GM12864 (cell line): ENCODE measurements at regions not wholly inside any gene's neighbourhood (a gene's known extent, or its start where the extent isn't known, plus 50 kb on each side); places are given as distances from the start of the nearest gene placed in this dataset.

Experiments
- DNase-seq: peaks from one replicate; pipeline ENCODE4 v3.0.0-alpha.2; 2011; ENCODE audit warnings: low read depth
- H3K4me3 ChIP-seq: 2 replicates; pipeline ENCODE4 v1.5.1; 2011; ENCODE audit warnings: mild to moderate bottlenecking, low read depth, low read length, control low read depth
- TF ChIP-seq, protein P1 (sequence below): IDR thresholded peaks from 2 replicates; pipeline ENCODE4 v1.5.1; 2011; ENCODE audit warnings: low read depth, mild to moderate bottlenecking, moderate library complexity, low read length, control low read depth, inconsistent platforms; ENCODE audit errors: missing control alignments

DNA sequence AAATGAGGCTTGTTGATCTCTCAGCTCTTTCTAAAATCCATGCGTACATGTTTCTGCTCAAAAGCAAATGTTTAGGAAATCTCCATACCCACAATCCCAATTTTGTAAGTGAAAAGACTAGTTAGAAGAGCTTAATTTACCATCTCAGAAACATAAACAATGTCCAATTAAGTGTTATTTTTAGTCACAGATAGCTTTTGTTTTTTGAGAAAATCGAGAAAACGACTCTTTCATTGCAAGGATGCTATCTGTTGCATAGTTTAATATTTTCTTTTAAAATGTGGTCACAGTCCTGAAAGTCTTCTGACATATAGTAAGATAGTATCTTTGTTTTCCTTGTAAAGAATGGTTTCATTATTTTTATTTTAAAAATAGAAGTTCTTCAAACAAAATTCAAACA, 338.0 kb upstream of the DAB2 start:
- no peak overlapping the region for H3K4me3 ChIP-seq
- no peak for DNase-seq

DNA sequence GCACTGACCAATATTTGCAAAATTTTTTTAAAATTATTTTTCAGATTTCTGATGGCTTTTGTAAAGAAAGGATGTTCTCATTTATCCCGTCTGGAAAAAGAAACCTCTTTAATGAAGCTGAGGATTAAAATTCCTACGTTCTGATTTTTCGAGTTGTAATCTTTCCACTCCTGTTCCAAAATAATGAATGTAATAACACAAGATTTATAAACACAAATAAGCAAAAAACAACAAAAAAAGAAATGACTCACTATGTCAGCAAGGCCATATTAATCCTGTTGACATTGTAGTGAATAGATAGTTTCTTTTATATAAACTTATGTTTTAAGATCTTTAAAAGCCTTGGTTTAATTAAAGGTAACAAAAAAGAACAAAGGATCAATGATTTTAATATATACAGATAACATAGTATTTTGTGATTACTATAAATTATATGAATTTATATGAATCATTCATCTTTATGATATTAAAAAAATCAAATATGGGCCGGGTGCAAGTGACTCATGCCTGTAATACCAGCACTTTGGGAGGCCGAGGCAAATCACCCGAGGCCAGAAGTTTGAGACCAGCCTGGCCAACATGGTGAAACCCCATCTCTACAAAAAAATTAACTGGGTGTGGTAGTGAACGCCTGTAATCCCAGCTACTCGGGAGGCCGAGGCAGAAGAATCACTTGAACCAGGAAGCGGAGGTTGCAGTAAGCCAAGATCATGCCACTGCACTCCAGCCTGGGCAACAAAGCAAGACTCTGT, 336.6 kb upstream of the DAB2 start:
- TF ChIP-seq, protein P1, sequence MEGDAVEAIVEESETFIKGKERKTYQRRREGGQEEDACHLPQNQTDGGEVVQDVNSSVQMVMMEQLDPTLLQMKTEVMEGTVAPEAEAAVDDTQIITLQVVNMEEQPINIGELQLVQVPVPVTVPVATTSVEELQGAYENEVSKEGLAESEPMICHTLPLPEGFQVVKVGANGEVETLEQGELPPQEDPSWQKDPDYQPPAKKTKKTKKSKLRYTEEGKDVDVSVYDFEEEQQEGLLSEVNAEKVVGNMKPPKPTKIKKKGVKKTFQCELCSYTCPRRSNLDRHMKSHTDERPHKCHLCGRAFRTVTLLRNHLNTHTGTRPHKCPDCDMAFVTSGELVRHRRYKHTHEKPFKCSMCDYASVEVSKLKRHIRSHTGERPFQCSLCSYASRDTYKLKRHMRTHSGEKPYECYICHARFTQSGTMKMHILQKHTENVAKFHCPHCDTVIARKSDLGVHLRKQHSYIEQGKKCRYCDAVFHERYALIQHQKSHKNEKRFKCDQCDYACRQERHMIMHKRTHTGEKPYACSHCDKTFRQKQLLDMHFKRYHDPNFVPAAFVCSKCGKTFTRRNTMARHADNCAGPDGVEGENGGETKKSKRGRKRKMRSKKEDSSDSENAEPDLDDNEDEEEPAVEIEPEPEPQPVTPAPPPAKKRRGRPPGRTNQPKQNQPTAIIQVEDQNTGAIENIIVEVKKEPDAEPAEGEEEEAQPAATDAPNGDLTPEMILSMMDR: no peak
- DNase-seq: no peak
- no peak overlapping the region for H3K4me3 ChIP-seq

More for the DNA sequence above, 338.0 kb upstream of the DAB2 start:
- TF ChIP-seq, protein P1: no peak

DNA sequence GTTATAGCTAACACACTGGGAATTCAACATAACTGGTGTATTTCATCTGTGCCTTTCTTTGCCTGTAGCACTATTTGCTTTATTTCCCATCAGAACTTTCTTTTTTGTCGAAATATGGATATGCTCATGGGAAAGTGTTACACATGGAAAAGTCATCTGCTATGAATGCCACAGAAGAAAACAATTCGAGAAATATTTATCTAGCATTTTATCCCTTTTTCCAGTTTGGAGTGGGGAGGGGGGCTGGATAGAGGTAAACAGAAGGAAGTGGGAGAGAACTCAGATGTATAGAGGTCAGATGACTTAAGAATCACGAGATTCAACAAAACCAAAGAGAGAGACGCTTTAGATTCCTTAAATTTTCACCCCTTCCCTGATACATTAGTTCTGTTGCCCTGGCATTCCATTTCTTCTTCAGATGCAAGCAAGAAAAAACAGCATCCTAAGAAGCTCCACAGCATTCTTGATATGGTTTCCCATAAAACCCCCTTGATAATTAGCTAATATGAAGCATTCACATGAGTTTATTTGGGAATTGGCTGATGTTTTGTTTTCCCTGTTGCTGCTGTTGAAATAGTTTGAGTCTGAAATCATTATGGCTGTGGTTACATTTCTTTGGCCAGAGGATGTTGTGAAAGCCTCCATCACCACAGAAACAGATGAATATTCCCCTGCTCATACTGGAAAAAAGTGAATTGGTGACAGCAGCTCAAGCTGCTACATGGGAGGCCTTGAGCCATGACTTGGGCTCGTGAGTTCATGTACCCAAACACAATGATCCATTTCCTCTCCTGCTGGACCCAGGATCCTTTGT, 335.8 kb upstream of the DAB2 start:
- no peak for DNase-seq
- no peak overlapping the region for H3K4me3 ChIP-seq
- TF ChIP-seq, protein P1: no peak

DNA sequence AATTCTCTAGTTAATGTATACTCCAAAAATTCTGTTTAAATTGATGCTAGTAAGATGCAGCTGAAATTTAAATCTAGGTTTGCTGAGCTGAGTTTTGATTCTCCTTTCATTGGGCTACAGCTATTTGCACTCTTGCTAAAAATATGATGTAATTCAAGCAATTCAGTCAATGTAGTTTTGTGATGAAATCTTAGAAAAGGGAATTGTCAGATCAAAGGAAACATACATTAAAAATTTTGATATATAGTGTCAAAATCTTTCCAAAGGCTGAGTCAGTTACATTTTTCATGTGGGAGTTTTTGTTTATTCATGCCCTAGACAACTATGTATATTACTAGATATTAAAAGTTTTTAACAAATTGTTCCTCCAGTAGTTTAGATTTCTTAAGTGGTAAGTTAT, 334.9 kb upstream of the DAB2 start:
- no peak for DNase-seq
- no peak overlapping the region for H3K4me3 ChIP-seq
- TF ChIP-seq, protein P1: no peak

DNA sequence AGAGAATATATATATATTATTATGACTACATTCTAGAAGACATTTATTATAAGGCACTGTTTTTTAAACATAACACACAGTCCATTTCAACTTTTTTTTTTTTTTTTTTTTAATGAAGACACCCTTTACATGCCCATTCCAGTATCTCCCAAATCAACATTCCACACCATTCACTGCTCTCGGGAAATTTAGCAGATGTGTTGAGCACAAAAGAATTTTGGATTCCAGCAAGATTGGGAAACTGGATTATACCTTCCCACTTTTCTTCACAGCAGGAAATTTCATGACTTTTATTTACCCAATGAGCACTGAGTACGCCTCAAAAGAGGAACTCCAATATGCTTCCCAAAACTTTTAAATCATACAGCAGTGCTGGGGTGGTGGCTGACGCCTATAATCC, 333.6 kb upstream of the DAB2 start:
- DNase-seq: no peak
- no peak overlapping the region for H3K4me3 ChIP-seq
- TF ChIP-seq, protein P1: no peak

DNA sequence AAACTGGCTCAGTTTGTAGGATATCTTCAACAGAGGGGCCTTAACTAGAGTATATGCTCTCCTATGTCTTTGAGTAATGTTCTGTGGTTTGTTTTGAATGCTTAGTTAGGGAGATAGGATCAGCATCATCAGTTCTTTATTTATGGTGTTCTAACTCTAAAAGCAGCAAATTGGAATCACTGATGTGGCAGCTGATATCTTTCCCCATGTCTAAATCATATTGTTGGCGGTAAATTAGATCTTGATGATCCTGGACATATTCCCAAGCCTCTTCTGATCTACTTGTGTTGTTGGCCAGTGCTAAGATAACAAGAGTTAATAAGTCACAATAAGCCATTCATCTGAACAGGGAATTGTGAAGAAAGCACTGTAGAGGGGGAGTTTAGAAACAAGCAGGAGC, 332.4 kb upstream of the DAB2 start:
- DNase-seq: no peak
- H3K4me3 ChIP-seq: no peak overlapping the region
- TF ChIP-seq, protein P1: no peak

DNA sequence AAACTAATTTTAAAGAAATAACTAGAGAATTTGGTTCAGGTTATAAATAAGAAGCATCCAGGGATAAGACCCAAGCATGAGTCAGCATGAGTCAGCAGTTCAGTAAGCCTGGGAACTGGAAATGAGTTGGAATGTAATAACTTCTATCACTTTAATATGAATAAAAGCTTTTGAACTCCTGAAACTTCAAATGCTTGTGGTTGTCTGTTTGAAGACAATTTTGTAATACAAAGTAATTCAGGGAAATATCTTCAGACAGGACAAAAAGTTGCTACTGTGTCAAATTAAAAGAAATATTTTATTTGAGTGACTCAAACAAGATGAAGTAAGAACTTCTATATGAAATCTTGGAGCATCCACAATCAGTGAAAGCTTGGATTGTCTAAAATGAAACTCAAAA, 331.2 kb upstream of the DAB2 start:
- DNase-seq: no peak
- H3K4me3 ChIP-seq: no peak overlapping the region
- TF ChIP-seq, protein P1: no peak
